Umbilical cord (tissue), 1 donor: ENCODE measurements at regions not wholly inside any gene's neighbourhood (a gene's known extent, or its start where the extent isn't known, plus 50 kb on each side); places are given as distances from the start of the nearest gene placed in this dataset.

Experiments
- DNase-seq: peaks from one replicate; pipeline ENCODE4 v3.0.0-alpha.2; 2015; ENCODE audit warnings: low spot score

- no peak for DNase-seq
These were observed 128.2 kb upstream of the RIPOR2 start for GRCh38 chr6:25064006-25064405.

GRCh38 chr6:25065666-25066065 is 129.9 kb upstream of the RIPOR2 start:
- no peak for DNase-seq

- DNase-seq: peak; percentile 40
These were observed 130.8 kb upstream of the RIPOR2 start for GRCh38 chr6:25066593-25066992.

GRCh38 chr6:25068866-25069265 is 133.1 kb upstream of the RIPOR2 start:
- DNase-seq: no peak

GRCh38 chr6:25070547-25071366 is 135.0 kb upstream of the RIPOR2 start:
- DNase-seq: peak; percentile 87

GRCh38 chr6:25078141-25078540 is 142.4 kb upstream of the RIPOR2 start:
- no peak for DNase-seq

- no peak for DNase-seq
These were observed 148.2 kb upstream of the RIPOR2 start for GRCh38 chr6:25083784-25084507.

- no peak for DNase-seq
These were observed 148.7 kb upstream of the RIPOR2 start for GRCh38 chr6:25084508-25084833.

GRCh38 chr6:25085756-25086155 is 150.0 kb upstream of the RIPOR2 start:
- peak; percentile 43 for DNase-seq

GRCh38 chr6:25086500-25087091 is 150.8 kb upstream of the RIPOR2 start:
- no peak for DNase-seq

- no peak for DNase-seq
These were observed 152.8 kb upstream of the RIPOR2 start for GRCh38 chr6:25088513-25088912.

GRCh38 chr6:25089442-25089841 is 153.7 kb upstream of the RIPOR2 start:
- DNase-seq: no peak

- DNase-seq: no peak
These were observed 159.0 kb upstream of the RIPOR2 start for GRCh38 chr6:25094726-25095125.

- no peak for DNase-seq
These were observed 164.5 kb upstream of the RIPOR2 start for GRCh38 chr6:25100288-25100687.

GRCh38 chr6:25103603-25104002 is 167.8 kb upstream of the RIPOR2 start:
- no peak for DNase-seq

- no peak for DNase-seq
These were observed 169.5 kb upstream of the RIPOR2 start for GRCh38 chr6:25105070-25105925.

GRCh38 chr6:25107218-25107617 is 171.5 kb upstream of the RIPOR2 start:
- no peak for DNase-seq

- DNase-seq: no peak
These were observed 167.4 kb upstream of the CARMIL1 start for GRCh38 chr6:25111782-25112181.

GRCh38 chr6:25112322-25112773 is 166.8 kb upstream of the CARMIL1 start:
- DNase-seq: no peak

- DNase-seq: no peak
These were observed 165.7 kb upstream of the CARMIL1 start for GRCh38 chr6:25113436-25113835.

GRCh38 chr6:25118038-25118437 is 161.1 kb upstream of the CARMIL1 start:
- no peak for DNase-seq

- no peak for DNase-seq
These were observed 158.0 kb upstream of the CARMIL1 start for GRCh38 chr6:25121186-25121585.
